SW480 (cell line): ENCODE measurements at regions not wholly inside any gene's neighbourhood (a gene's known extent, or its start where the extent isn't known, plus 50 kb on each side); places are given as distances from the start of the nearest gene placed in this dataset.
"Not testable (repeated sequence)": the region's sequence is repeated elsewhere in the genome, so short reads cannot be mapped to it uniquely, and the experiment has no call there.

ENCODE experiments used
- DNase-seq: peaks from one replicate; pipeline ENCODE4 v3.0.0-alpha.2; 2016; ENCODE audit warnings: low spot score

DNA sequence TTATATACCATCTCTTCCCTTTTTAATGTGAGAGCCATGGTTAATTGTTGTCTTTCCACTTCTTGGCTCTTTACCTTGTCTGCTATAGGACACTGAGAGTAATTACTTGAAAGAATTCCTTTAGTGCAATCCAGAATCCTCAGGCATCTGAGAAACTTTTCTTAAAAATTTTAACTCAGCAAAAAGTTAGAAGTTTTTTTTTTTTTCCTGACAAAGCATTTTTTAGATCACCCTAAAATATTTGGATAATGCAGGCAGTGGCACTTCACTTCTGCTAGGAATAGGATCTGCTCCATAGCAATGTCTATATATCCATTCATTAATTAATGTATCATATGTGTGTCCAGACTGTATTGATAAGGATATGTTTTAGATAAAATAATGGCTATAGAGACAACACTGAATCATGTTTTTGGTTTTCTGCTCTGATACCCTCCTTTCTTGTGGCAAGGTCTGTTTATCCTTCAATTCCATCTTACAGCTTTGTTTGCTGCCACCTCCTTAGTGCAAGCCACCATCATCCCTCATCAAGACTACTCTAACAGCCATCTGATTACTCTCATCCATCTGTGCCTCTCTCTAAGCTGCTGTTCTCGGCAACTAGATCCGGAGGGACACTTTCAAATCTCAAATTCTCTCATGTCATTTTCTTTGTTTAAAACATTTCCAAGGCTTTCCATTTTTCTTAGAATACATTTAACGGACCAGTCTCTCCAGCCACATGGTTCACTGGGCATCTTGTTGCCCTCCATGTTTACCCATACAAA, 563.5 kb downstream of the EDEM1 start:
- no peak for DNase-seq

DNA sequence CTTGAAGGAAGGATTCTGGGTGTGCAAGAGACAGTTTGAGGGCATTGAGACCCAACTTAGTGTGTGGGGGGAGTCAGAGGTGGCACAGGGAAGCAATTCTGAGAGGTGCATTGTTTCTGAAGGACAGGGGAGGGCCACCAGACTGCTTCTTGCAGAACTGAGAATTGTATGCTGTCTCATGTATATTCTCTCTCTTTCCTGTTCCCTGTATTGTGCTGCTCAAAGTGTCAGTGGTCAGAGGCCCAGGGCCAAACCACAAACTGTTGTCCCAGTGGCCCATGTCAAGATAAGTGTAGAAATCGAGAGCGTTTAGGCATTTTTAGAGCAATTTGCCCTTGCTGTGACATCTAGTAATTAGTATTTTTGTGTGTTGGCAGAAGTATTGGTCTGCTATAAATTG, 567.1 kb downstream of the EDEM1 start:
- DNase-seq: no peak

GRCh38 chr3:5756443-5756842, 568.9 kb downstream of the EDEM1 start:
- DNase-seq: no peak

DNA sequence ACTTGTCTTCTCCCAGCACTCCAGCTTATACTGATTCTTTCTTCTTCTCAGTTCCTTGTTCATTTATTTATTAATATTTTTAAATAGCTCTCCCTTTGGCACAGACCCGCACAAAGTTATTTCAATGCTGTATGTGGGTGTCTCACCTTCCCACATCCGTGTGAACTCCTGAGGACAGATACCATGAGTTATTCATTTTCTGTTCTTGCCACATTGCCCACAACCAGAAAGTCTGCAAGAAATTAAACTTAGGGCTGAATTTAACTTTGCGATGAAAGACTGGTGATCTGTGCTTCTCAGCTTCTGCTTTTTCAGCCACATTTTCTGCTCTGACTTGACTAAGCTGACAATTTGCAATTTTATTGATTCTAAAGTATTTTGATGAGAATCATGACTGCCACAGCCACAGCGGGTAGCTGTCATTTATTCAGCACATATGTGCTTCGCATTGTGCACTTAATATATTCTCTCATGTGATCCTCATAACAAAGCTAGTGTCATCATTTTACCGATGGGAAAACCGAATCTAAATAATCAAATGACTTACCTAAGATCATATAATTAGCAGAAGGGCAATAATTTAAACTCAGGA, 569.8 kb downstream of the EDEM1 start:
- DNase-seq: no peak

DNA sequence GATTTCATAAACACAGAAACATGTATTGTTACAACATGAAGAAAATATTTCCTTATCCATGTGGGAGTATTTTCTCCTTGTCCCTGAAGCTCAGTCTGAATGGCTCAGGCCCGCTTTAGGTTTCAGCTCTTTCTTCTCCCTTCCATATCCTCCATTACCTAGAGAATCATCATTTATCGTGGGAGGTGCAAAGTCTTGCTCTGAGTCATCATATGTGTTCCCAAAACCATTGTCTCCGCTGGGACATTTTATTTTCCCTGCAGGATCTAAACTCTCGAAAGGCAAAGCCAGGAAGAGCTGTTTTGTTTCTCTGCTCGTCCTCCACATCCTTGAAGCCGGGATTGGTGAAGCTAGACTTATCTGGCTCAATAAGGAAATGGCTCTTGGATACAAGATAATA, 571.2 kb downstream of the EDEM1 start:
- no peak for DNase-seq

GRCh38 chr3:5762506-5762905, 575.0 kb downstream of the EDEM1 start:
- no peak for DNase-seq

DNA sequence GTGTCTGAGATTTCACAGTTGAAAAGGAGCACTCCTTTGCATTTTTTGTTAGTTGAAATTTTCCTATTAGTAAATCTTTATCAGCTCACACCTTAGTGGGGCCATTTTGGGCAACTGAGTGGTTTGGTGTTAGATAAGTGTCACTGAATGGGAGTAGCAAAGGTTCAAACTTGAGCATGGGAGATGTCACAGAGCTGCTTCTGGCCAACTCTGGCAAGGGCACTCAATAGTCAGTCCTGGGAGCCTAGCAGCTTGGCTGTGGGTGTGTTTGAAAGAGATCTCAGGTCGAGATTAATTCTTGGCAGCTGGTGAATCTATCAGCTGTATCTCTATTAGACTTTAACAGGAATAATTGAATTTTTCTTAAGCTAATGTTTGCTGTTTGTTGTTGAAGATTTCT, 579.3 kb downstream of the EDEM1 start:
- no peak for DNase-seq

DNA sequence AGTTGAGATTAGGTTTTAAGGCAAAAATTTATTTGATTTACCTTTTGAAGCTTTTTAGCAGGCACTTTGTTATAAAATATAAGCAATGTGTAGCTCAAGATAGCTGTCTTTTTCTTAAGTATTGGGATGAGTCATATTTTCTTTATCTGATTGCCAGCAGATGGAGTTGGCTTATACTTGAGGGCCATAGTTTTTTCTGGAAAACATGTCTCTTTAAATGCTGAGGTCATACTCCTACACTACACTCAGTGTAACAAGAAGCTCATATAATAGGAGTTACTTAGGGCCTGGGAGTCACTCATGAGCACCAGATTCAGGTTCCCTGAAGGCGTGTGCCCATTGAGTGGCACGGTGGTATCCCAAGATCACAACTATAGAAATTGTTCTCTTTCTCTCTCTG, 579.8 kb downstream of the EDEM1 start:
- DNase-seq: no peak

DNA sequence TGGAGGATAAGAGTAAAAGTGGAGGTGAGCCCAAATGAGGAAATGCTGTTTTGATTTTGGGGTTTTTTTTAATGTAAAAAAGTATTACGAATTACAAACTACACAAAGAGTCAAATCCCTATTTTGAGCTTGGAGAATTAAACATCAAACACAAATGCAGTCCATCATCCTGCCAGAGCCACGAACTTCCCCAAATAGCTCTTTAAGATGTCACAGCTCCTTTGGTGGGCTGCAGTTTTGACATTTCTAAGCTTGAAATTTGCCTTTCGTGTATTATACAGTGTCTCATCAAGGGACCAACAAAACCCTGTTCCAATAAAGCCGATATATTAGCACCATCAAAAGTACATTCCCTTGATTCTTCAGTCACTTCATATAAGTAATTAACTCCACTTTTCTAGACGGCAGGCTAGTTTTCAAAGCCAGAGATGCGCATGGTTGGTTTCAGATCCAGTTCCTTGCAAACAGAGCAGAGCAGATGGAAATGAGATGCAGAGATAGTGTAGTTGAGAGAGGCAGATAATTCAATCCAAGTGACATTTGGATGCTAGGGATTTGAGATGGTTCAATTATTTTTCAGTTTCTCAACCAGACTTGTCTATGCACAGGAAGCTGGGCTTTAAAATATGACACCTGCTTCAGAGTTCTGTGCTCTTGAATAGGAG, 580.9 kb downstream of the EDEM1 start:
- no peak for DNase-seq

DNA sequence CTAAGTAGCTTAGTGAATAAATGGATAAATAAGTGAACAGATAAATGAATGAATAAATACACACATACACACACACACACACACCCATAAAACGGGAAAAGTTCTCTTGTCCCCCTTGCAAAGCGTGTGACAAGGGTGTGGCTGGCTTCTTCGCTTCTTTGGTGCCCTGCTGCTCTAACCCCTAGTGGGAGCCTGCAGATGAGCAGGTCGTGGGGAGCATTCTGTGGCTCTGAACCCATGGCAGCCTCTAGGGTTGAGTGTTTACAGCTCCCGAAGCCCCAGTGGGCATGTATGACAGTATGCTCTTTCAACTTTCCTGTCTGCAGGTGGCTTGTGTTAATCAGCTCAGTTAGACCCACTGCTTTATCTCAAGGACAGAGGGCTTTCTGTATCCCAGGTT, 582.3 kb downstream of the EDEM1 start:
- DNase-seq: no peak

DNA sequence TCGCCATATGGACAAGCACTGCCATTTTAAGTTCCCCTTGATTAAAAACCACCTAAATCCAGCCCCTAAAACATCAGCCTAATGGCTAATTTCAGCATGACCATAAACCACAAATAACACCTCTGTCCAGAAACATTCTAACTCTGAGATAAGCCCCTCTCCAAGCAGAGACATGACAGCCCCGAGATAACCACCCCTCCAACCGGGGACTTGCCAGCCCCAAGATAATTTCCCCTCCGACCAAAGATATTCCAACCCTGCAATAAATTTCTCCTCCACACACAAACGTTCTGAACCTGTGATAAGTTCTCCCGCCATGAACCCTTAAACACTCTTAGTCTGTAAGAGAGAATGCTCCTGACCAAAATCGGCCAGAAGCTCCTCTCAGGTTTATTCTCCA, 586.8 kb downstream of the EDEM1 start:
- DNase-seq: no peak

DNA sequence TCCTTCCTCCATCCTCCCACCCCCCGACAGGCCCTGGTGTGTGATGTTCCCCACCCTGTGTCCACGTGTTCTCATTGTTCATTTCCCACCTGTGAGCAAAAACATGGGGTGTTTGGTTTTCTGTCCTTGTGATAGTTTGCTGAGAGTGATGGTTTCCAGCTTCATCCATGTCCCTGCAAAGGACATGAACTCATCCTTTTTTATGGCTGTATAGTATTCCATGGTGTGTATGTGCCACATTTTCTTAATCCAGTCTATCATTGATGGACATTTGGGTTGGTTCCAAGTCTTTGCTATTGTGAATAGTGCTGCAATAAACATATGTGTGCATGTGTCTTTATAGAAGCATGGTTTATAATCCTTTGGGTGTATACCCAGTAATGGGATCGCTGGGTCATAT, 587.6 kb downstream of the EDEM1 start:
- DNase-seq: not testable (repeated sequence)

GRCh38 chr3:5784690-5785089, 597.2 kb downstream of the EDEM1 start:
- DNase-seq: no peak

DNA sequence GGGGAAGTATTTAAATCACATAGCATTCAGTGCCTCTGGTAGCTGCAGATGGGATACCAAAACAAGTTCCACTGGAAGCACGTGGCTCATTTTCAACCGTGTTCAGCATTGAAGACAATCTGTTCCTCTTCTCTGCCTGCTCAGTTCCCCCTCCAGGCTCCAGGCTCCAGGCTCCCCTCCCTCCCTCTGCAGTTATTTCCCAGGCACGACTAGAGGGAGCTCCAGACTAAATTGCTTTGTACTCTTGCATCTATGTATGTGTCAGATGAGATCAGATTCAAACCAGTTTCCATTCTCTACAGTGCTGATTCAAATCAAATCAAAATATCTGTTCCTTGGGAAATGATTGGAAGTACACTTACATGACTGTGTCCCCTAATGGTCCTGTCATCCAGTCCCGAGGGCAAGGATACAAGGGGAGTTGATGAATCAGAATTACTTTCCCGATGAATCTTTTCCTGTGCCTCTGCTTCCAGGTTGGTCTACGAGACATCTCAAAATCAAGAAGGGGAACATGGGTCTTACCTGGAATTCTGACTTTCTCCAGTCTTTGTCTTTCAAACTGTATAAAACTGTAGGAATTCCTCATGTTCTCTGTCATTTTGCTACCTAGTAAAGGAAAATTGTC, 600.5 kb downstream of the EDEM1 start:
- peak; percentile 20 for DNase-seq

DNA sequence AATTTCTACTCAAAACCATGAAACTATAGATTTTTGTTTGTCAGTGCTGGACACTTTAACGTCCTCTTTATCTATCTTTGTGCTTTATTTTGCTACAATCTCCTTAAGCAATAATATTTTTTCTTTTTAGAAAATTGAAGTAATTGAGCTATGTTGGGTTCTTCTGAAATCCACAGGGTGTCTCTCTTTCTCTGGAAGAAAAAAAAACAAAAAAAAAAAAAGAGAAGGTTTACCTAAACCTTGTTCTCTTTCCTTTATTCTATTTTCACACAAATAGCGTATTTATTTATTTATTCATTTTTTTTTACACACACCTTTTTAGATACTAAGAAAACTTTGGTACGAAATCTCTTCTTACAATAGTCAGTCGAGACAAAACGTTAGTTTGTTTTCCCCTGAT, 601.0 kb downstream of the EDEM1 start:
- no peak for DNase-seq

- no peak for DNase-seq
These were observed 604.1 kb downstream of the EDEM1 start for GRCh38 chr3:5791558-5791957.

GRCh38 chr3:5796541-5796940, 609.0 kb downstream of the EDEM1 start:
- DNase-seq: no peak

DNA sequence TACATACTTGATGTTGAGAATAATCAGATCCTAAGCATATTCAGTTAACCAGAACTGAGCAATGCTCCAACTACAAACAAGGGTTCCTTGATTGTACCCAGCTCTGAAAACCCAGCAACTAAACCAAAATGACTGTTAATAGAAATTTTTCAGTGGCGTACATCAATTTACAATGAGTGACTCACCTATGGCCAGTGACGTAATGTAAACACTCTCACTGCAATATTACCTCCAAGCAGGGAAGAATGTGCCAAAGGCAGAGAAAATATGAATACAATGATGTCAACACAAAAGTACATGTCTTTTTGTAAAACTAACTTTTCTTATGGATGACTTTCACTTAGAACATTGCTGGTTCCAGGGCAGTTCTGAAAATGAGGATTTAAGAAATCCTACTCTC, 611.3 kb downstream of the EDEM1 start:
- no peak for DNase-seq

- DNase-seq: no peak
These were observed 611.9 kb downstream of the EDEM1 start for GRCh38 chr3:5799398-5799797.

GRCh38 chr3:5800965-5801364, 613.5 kb downstream of the EDEM1 start:
- no peak for DNase-seq

DNA sequence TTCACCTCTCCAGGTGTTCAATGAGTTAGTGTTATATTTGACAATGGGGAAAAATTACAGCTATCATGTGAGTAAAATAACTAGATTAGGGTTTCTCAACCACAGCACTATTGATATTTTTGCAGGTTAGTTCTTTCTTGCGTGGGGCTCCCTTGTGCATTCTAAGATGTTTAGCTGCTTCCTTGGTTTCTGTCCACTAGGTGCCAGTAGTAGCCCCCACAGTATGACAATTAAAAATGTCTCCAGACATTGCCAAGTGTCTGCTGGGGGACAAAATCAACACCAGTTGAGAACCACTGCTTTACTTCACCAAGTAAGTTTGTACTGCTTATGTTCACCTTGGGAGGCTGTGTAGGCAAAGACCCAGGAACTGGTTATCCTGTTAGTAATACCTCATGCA, 618.7 kb downstream of the EDEM1 start:
- DNase-seq: no peak

- DNase-seq: no peak
These were observed 622.2 kb downstream of the EDEM1 start for GRCh38 chr3:5809586-5810246.

GRCh38 chr3:5811016-5811415, 623.5 kb downstream of the EDEM1 start:
- no peak for DNase-seq
